Muscle layer of colon (tissue), 2 donors: ENCODE measurements at regions not wholly inside any gene's neighbourhood (a gene's known extent, or its start where the extent isn't known, plus 50 kb on each side); places are given as distances from the start of the nearest gene placed in this dataset.
"Not testable (repeated sequence)": the region's sequence is repeated elsewhere in the genome, so short reads cannot be mapped to it uniquely, and the experiment has no call there.

Source experiments
- H3K27ac ChIP-seq: one replicate; pipeline ENCODE4 v1.7.0; 2013; ENCODE audit warnings: low read depth, mild to moderate bottlenecking, low read length, moderate library complexity
- H3K27me3 ChIP-seq, 2 donors: one replicate each; pipeline ENCODE4 v1.7.0; 2013; ENCODE audit warnings: low read length in 2 of 2, mild to moderate bottlenecking in 2 of 2; ENCODE audit not compliant: insufficient read depth in 2 of 2, control insufficient read depth in 1 of 2
- H3K36me3 ChIP-seq: one replicate; pipeline ENCODE4 v1.7.0; 2013; ENCODE audit warnings: mild to moderate bottlenecking, low read length; ENCODE audit not compliant: insufficient read depth
- H3K4me1 ChIP-seq: one replicate; pipeline ENCODE4 v1.7.0; 2013; ENCODE audit warnings: mild to moderate bottlenecking, low read length; ENCODE audit not compliant: insufficient read depth
- H3K4me3 ChIP-seq, 2 donors: one replicate each; pipeline ENCODE4 v1.7.0; 2013; ENCODE audit warnings: low read length in 2 of 2, low read depth in 1 of 2, mild to moderate bottlenecking in 1 of 2, moderate library complexity in 1 of 2
- H3K9ac ChIP-seq: one replicate; pipeline ENCODE4 v1.7.0; 2013; ENCODE audit warnings: low read length
- H3K9me3 ChIP-seq: one replicate; pipeline ENCODE4 v1.7.0; 2013; ENCODE audit warnings: mild to moderate bottlenecking, low read length
- donor health status: abdominal sarcoma.
- donor health status: Adenocarcinoma of cecum.

GRCh38 chr5:7271435-7272084, 124.4 kb upstream of the ADCY2 start:
- Histone ChIP-seq H3K9me3 (no peaks in the 10 kb centered on the region), H3K9ac (no peak overlapping the region), H3K27ac (no peak overlapping the region), H3K4me3 (no peak overlapping the region), H3K4me1 (no peaks in the 10 kb centered on the region), H3K36me3 (no peaks in the 10 kb centered on the region), H3K27me3 (no peaks in the 10 kb centered on the region)

- no peaks in the 10 kb centered on the region for H3K9me3 ChIP-seq
- H3K9ac ChIP-seq = no peak overlapping the region
- H3K4me1 ChIP-seq = no peaks in the 10 kb centered on the region
- no peaks in the 10 kb centered on the region for H3K36me3 ChIP-seq
- H3K27me3 ChIP-seq = no peaks in the 10 kb centered on the region
- H3K27ac ChIP-seq = no peak overlapping the region
- H3K4me3 ChIP-seq = no peak overlapping the region
These were observed 123.5 kb upstream of the ADCY2 start for GRCh38 chr5:7272408-7272965.

GRCh38 chr5:7274203-7274602, 121.7 kb upstream of the ADCY2 start:
- H3K9ac ChIP-seq = no peak overlapping the region
- no peaks in the 10 kb centered on the region for H3K4me1 ChIP-seq
- no peak overlapping the region for H3K4me3 ChIP-seq
- no peaks in the 10 kb centered on the region for H3K27me3 ChIP-seq
- no peaks in the 10 kb centered on the region for H3K9me3 ChIP-seq
- no peaks in the 10 kb centered on the region for H3K36me3 ChIP-seq
- no peak overlapping the region for H3K27ac ChIP-seq

GRCh38 chr5:7289634-7290033, 106.3 kb upstream of the ADCY2 start:
- H3K4me1 ChIP-seq, H3K27me3 ChIP-seq, H3K9me3 ChIP-seq, H3K9ac ChIP-seq, H3K27ac ChIP-seq, H3K4me3 ChIP-seq, H3K36me3 ChIP-seq: not testable (repeated sequence)

GRCh38 chr5:7297821-7298220, 98.1 kb upstream of the ADCY2 start:
- not testable (repeated sequence) for H3K9me3 ChIP-seq, H3K4me1 ChIP-seq, H3K27me3 ChIP-seq, H3K27ac ChIP-seq, H3K4me3 ChIP-seq, H3K36me3 ChIP-seq, H3K9ac ChIP-seq

- H3K9ac ChIP-seq, H3K27ac ChIP-seq, H3K36me3 ChIP-seq, H3K4me3 ChIP-seq, H3K27me3 ChIP-seq, H3K9me3 ChIP-seq, H3K4me1 ChIP-seq: not testable (repeated sequence)
These were observed 96.2 kb upstream of the ADCY2 start for GRCh38 chr5:7299731-7300130.

GRCh38 chr5:7305000-7305674, 90.8 kb upstream of the ADCY2 start:
- H3K4me1 ChIP-seq = not testable (repeated sequence)

GRCh38 chr5:7306556-7306955, 89.4 kb upstream of the ADCY2 start:
- not testable (repeated sequence) for H3K27ac ChIP-seq, H3K36me3 ChIP-seq, H3K4me3 ChIP-seq, H3K27me3 ChIP-seq, H3K9me3 ChIP-seq, H3K9ac ChIP-seq, H3K4me1 ChIP-seq

More at GRCh38 chr5:7305000-7305674, 90.8 kb upstream of the ADCY2 start:
- H3K27me3 ChIP-seq, H3K36me3 ChIP-seq, H3K9me3 ChIP-seq, H3K9ac ChIP-seq, H3K4me3 ChIP-seq, H3K27ac ChIP-seq: not testable (repeated sequence)

- H3K36me3 ChIP-seq, H3K9ac ChIP-seq, H3K27me3 ChIP-seq, H3K27ac ChIP-seq, H3K4me3 ChIP-seq, H3K4me1 ChIP-seq, H3K9me3 ChIP-seq: not testable (repeated sequence)
These were observed 88.2 kb upstream of the ADCY2 start for GRCh38 chr5:7307709-7308108.

- H3K4me1 ChIP-seq, H3K27ac ChIP-seq, H3K9me3 ChIP-seq, H3K27me3 ChIP-seq, H3K36me3 ChIP-seq, H3K9ac ChIP-seq, H3K4me3 ChIP-seq: not testable (repeated sequence)
These were observed 86.2 kb upstream of the ADCY2 start for GRCh38 chr5:7309715-7310114.

- H3K9me3 ChIP-seq, H3K36me3 ChIP-seq, H3K27ac ChIP-seq, H3K4me3 ChIP-seq, H3K27me3 ChIP-seq, H3K9ac ChIP-seq, H3K4me1 ChIP-seq: not testable (repeated sequence)
These were observed 85.3 kb upstream of the ADCY2 start for GRCh38 chr5:7310656-7311055.

- Histone ChIP-seq H3K4me1 (no peaks in the 10 kb centered on the region), H3K4me3 (no peak overlapping the region), H3K9ac (no peak overlapping the region), H3K27ac (no peak overlapping the region), H3K36me3 (no peaks in the 10 kb centered on the region), H3K9me3 (no peaks in the 10 kb centered on the region), H3K27me3 (no peaks in the 10 kb centered on the region)
These were observed 80.8 kb upstream of the ADCY2 start for GRCh38 chr5:7315118-7315517.
